Astrocyte (in vitro differentiated cells and primary cell): ENCODE measurements at regions not wholly inside any gene's neighbourhood (a gene's known extent, or its start where the extent isn't known, plus 50 kb on each side); places are given as distances from the start of the nearest gene placed in this dataset.
"Not testable (repeated sequence)": the region's sequence is repeated elsewhere in the genome, so short reads cannot be mapped to it uniquely, and the experiment has no call there.

Experiments used
- EZH2 ChIP-seq: IDR thresholded peaks from 2 replicates; pipeline ENCODE4 v1.6.1; 2012; ENCODE audit warnings: mild to moderate bottlenecking, low read length, inconsistent platforms; ENCODE audit not compliant: insufficient read depth
- TF ChIP-seq, protein P1 (sequence below): IDR thresholded peaks from 2 replicates; pipeline ENCODE4 v1.5.1; 2011; ENCODE audit warnings: low read depth, mild to moderate bottlenecking, inconsistent platforms, low read length, moderate library complexity; ENCODE audit not compliant: insufficient read depth

DNA sequence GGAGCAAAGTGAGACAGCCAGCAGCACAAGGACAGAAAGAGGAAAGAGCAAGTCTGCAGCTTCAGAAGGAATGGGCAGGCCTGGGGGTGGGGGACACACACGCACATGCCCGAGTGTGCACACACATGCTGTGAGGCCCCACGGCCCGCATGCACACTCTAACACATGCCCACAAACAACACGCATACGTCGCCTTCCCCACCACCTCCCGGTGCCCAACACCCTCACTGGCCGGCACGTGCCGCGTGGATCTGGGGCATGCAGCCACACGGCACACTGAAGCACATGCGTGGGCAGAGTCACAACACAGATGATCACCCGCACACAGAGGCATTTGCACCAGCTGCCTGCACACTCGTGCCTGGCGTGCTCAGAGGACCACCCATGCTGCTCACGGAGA, 161.5 kb downstream of the GOLGA6L4 start:
- TF ChIP-seq, protein P1, sequence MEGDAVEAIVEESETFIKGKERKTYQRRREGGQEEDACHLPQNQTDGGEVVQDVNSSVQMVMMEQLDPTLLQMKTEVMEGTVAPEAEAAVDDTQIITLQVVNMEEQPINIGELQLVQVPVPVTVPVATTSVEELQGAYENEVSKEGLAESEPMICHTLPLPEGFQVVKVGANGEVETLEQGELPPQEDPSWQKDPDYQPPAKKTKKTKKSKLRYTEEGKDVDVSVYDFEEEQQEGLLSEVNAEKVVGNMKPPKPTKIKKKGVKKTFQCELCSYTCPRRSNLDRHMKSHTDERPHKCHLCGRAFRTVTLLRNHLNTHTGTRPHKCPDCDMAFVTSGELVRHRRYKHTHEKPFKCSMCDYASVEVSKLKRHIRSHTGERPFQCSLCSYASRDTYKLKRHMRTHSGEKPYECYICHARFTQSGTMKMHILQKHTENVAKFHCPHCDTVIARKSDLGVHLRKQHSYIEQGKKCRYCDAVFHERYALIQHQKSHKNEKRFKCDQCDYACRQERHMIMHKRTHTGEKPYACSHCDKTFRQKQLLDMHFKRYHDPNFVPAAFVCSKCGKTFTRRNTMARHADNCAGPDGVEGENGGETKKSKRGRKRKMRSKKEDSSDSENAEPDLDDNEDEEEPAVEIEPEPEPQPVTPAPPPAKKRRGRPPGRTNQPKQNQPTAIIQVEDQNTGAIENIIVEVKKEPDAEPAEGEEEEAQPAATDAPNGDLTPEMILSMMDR: not testable (repeated sequence)
- TF ChIP-seq EZH2: not testable (repeated sequence)
